ENCODE measurements at regions not wholly inside any gene's neighbourhood (a gene's known extent, or its start where the extent isn't known, plus 50 kb on each side); places are given as distances from the start of the nearest gene placed in this dataset.

GRCh38 chr2:20509770-20510490, 63.1 kb downstream of the RHOB start:
- no peak for ATAC-seq (ENCODE audit: low read depth in 2 of 2)
- no peaks in the 10 kb centered on the region for H3K9me3 Mint-ChIP-seq

GRCh38 chr2:20511130-20511529, 64.3 kb downstream of the RHOB start:
- H3K27ac ChIP-seq (ENCODE audit: insufficient read depth, low read length, poor library complexity, severe bottlenecking) = no peak overlapping the region
- H3K9me3 Mint-ChIP-seq = peaks cover 0 to 1% (median 0%) of the 10 kb centered on the region in 7 donors
- ATAC-seq (ENCODE audit: low read depth in 2 of 2) = no peak

More at GRCh38 chr2:20509770-20510490, 63.1 kb downstream of the RHOB start:
- Mint-ChIP-seq H3K4me3 (no peak overlapping the region), H3K36me3 (no peaks in the 10 kb centered on the region), H3K4me1 (peaks cover 0 to 3% (median 0%) of the 10 kb centered on the region in 4 donors), H3K27me3 (peaks cover 2% of the 10 kb centered on the region), H3K27ac (no peak overlapping the region)
- Histone ChIP-seq H3K27me3 (ENCODE audit: control insufficient read depth, insufficient read depth, low read length) (no peaks in the 10 kb centered on the region), H3K36me3 (ENCODE audit: control insufficient read depth, insufficient read depth, low read length) (no peaks in the 10 kb centered on the region), H3K9me3 (ENCODE audit: control insufficient read depth in 2 of 2, low read length in 2 of 2) (no peaks in the 10 kb centered on the region), H3K4me3 (ENCODE audit: low read depth, low read length) (no peak overlapping the region), H3K4me1 (ENCODE audit: control insufficient read depth, insufficient read depth, low read length, poor library complexity, severe bottlenecking) (no peaks in the 10 kb centered on the region), H3K27ac (ENCODE audit: insufficient read depth, low read length, poor library complexity, severe bottlenecking) (no peak overlapping the region)
- DNase-seq = no peak

GRCh38 chr2:20512061-20512605, 65.3 kb downstream of the RHOB start:
- H3K4me1 Mint-ChIP-seq = peaks cover 0 to under 1% (median 0%) of the 10 kb centered on the region in 4 donors
- H3K27ac ChIP-seq (ENCODE audit: insufficient read depth, low read length, poor library complexity, severe bottlenecking) = no peak overlapping the region
- DNase-seq (no peak), ATAC-seq (ENCODE audit: low read depth in 2 of 2) (no peak)
- no peaks in the 10 kb centered on the region for H3K27me3 ChIP-seq (ENCODE audit: control insufficient read depth, insufficient read depth, low read length)
- H3K27ac Mint-ChIP-seq = no peak overlapping the region
- no peaks in the 10 kb centered on the region for H3K36me3 ChIP-seq (ENCODE audit: control insufficient read depth, insufficient read depth, low read length)
- H3K4me1 ChIP-seq (ENCODE audit: control insufficient read depth, insufficient read depth, low read length, poor library complexity, severe bottlenecking) = no peaks in the 10 kb centered on the region
- no peak overlapping the region for H3K4me3 ChIP-seq (ENCODE audit: low read depth, low read length)
- no peak overlapping the region for H3K4me3 Mint-ChIP-seq
- no peaks in the 10 kb centered on the region for H3K36me3 Mint-ChIP-seq
- no peaks in the 10 kb centered on the region for H3K27me3 Mint-ChIP-seq
- peaks cover 0 to 1% (median 0%) of the 10 kb centered on the region in 7 donors for H3K9me3 Mint-ChIP-seq
- H3K9me3 ChIP-seq (ENCODE audit: control insufficient read depth in 2 of 2, low read length in 2 of 2) = no peaks in the 10 kb centered on the region

More at GRCh38 chr2:20511130-20511529, 64.3 kb downstream of the RHOB start:
- H3K27me3 Mint-ChIP-seq = no peaks in the 10 kb centered on the region
- no peak for DNase-seq
- Histone ChIP-seq H3K4me3 (ENCODE audit: low read depth, low read length) (no peak overlapping the region), H3K27me3 (ENCODE audit: control insufficient read depth, insufficient read depth, low read length) (no peaks in the 10 kb centered on the region), H3K4me1 (ENCODE audit: control insufficient read depth, insufficient read depth, low read length, poor library complexity, severe bottlenecking) (no peaks in the 10 kb centered on the region), H3K9me3 (ENCODE audit: control insufficient read depth in 2 of 2, low read length in 2 of 2) (no peaks in the 10 kb centered on the region), H3K36me3 (ENCODE audit: control insufficient read depth, insufficient read depth, low read length) (no peaks in the 10 kb centered on the region)
- H3K4me1 Mint-ChIP-seq = peaks cover 0 to 3% (median 0%) of the 10 kb centered on the region in 4 donors
- H3K36me3 Mint-ChIP-seq = no peaks in the 10 kb centered on the region
- H3K4me3 Mint-ChIP-seq = no peak overlapping the region
- no peak overlapping the region for H3K27ac Mint-ChIP-seq

DNA sequence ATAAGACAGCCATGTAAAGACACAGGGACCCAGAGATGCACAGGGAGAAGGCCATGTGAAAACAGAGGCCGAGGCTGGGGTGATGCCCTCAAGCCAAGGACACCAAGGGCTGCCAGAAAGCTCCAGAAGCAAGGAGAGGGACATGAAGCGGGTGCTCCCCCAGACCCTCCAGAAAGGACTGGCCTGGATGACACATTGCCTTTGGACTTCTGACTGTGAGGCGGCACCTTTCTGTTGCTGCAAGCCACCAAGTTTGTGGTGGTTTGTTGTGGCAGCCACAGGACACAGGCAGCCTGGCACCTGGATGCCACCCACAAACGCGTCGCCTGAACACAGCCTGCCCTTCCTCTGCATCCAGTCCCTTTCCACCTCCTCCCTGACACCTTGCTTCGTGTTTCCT, 67.1 kb downstream of the RHOB start:
- Histone ChIP-seq H3K36me3 (ENCODE audit: control insufficient read depth, insufficient read depth, low read length) (no peaks in the 10 kb centered on the region), H3K27ac (ENCODE audit: insufficient read depth, low read length, poor library complexity, severe bottlenecking) (no peak overlapping the region), H3K4me3 (ENCODE audit: low read depth, low read length) (no peak overlapping the region), H3K27me3 (ENCODE audit: control insufficient read depth, insufficient read depth, low read length) (no peaks in the 10 kb centered on the region), H3K9me3 (ENCODE audit: control insufficient read depth in 2 of 2, low read length in 2 of 2) (no peaks in the 10 kb centered on the region), H3K4me1 (ENCODE audit: control insufficient read depth, insufficient read depth, low read length, poor library complexity, severe bottlenecking) (no peaks in the 10 kb centered on the region)
- H3K4me1 Mint-ChIP-seq = no peaks in the 10 kb centered on the region
- ATAC-seq (ENCODE audit: low read depth in 2 of 2) = no peak
- peaks cover 0 to 1% (median 0%) of the 10 kb centered on the region in 7 donors for H3K9me3 Mint-ChIP-seq
- H3K4me3 Mint-ChIP-seq = no peak overlapping the region
- H3K27ac Mint-ChIP-seq = peak overlapping the region in 1 of 3 donors; percentile 62
- no peaks in the 10 kb centered on the region for H3K27me3 Mint-ChIP-seq
- H3K36me3 Mint-ChIP-seq = no peaks in the 10 kb centered on the region
- DNase-seq = no peak

GRCh38 chr2:20514596-20515269, 67.9 kb downstream of the RHOB start:
- no peaks in the 10 kb centered on the region for H3K27me3 ChIP-seq (ENCODE audit: control insufficient read depth, insufficient read depth, low read length)
- DNase-seq = no peak
- H3K9me3 Mint-ChIP-seq = peaks cover 0 to 1% (median 0%) of the 10 kb centered on the region in 7 donors
- H3K36me3 ChIP-seq (ENCODE audit: control insufficient read depth, insufficient read depth, low read length) = no peaks in the 10 kb centered on the region
- ATAC-seq (ENCODE audit: low read depth in 2 of 2) = no peak
- H3K4me1 Mint-ChIP-seq = no peaks in the 10 kb centered on the region
- H3K27me3 Mint-ChIP-seq = no peaks in the 10 kb centered on the region
- no peak overlapping the region for H3K27ac ChIP-seq (ENCODE audit: insufficient read depth, low read length, poor library complexity, severe bottlenecking)
- H3K4me3 Mint-ChIP-seq = no peak overlapping the region
- no peak overlapping the region for H3K4me3 ChIP-seq (ENCODE audit: low read depth, low read length)
- no peaks in the 10 kb centered on the region for H3K4me1 ChIP-seq (ENCODE audit: control insufficient read depth, insufficient read depth, low read length, poor library complexity, severe bottlenecking)
- H3K36me3 Mint-ChIP-seq = no peaks in the 10 kb centered on the region
- H3K9me3 ChIP-seq (ENCODE audit: control insufficient read depth in 2 of 2, low read length in 2 of 2) = no peaks in the 10 kb centered on the region
- H3K27ac Mint-ChIP-seq = peak overlapping the region in 1 of 3 donors; percentile 62

DNA sequence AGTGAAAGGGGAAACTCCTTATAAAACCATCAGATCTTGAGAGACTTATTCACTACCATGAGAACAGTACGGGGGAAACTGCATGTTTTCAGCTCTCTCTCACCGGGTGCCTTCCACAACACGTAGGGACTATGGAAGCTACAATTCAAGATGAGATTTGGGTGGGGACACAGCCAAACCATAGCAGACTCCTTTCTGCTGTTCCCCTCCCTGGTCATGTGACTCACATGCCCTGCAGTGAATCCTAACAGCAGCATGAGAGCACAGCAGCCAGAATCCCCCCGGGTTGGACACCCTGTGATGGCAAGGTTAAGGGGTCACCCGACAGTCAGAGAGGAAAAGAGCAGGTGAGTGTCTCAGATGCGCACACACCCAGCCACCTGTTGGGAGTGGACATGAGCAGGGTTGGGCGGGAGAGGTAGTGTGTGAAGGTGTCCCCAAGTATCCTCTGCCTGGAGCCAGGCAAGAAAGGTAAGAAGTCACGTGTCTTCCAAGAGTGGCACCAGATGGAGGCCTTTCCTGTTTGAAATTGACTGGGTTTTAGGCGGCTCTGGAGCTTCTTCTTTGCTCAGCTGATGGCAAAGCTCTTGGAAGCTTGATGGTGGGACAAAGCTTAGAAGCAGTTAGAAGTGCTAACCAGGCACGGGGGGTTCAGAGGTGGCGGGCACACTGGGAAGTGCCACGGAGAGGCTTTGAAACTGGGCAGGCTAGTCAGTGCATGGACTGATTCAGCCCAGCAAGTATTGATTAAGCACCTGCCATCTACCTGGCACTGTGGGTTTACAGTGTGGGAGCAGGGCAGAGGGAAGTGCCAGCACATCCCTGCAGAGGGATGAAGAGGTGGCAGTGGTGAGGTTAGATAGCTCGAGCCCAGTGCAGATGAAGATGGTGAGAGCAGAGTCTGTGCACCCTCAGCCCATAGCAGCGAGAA, 68.7 kb downstream of the RHOB start:
- Mint-ChIP-seq H3K27me3 (peaks cover 4% of the 10 kb centered on the region), H3K4me1 (no peaks in the 10 kb centered on the region), H3K9me3 (peaks cover 0 to 1% (median 0%) of the 10 kb centered on the region in 7 donors), H3K36me3 (no peaks in the 10 kb centered on the region), H3K4me3 (no peak overlapping the region), H3K27ac (no peak overlapping the region)
- H3K9me3 ChIP-seq (ENCODE audit: control insufficient read depth in 2 of 2, low read length in 2 of 2) = no peaks in the 10 kb centered on the region
- ATAC-seq (ENCODE audit: low read depth in 2 of 2) (no peak), DNase-seq (no peak)
- no peak overlapping the region for H3K4me3 ChIP-seq (ENCODE audit: low read depth, low read length)
- no peak overlapping the region for H3K27ac ChIP-seq (ENCODE audit: insufficient read depth, low read length, poor library complexity, severe bottlenecking)
- H3K27me3 ChIP-seq (ENCODE audit: control insufficient read depth, insufficient read depth, low read length) = no peaks in the 10 kb centered on the region
- H3K36me3 ChIP-seq (ENCODE audit: control insufficient read depth, insufficient read depth, low read length) = no peaks in the 10 kb centered on the region
- H3K4me1 ChIP-seq (ENCODE audit: control insufficient read depth, insufficient read depth, low read length, poor library complexity, severe bottlenecking) = no peaks in the 10 kb centered on the region

DNA sequence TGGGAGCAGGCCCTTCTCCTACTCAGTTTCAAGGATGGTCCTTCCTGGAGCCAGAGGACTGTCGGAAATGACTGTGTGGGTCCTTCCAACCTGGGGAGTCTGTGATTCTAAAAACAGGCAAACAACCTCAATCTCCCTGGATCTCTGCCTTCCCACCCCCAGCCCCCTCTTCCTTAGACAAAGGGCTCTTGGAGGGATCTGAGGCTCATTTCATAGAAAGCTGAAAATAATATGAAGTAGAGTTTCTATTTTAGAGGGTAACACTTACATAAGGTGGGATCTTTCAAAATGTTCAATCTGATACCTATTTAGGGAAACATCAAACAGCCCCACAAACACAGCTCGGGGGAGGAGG, 69.4 kb downstream of the RHOB start:
- Histone ChIP-seq H3K4me3 (ENCODE audit: low read depth, low read length) (no peak overlapping the region), H3K36me3 (ENCODE audit: control insufficient read depth, insufficient read depth, low read length) (no peaks in the 10 kb centered on the region), H3K9me3 (ENCODE audit: control insufficient read depth in 2 of 2, low read length in 2 of 2) (no peaks in the 10 kb centered on the region), H3K4me1 (ENCODE audit: control insufficient read depth, insufficient read depth, low read length, poor library complexity, severe bottlenecking) (no peaks in the 10 kb centered on the region), H3K27ac (ENCODE audit: insufficient read depth, low read length, poor library complexity, severe bottlenecking) (no peak overlapping the region), H3K27me3 (ENCODE audit: control insufficient read depth, insufficient read depth, low read length) (no peaks in the 10 kb centered on the region)
- Mint-ChIP-seq H3K27me3 (peaks cover 4% of the 10 kb centered on the region), H3K9me3 (peaks cover 0 to 1% (median 0%) of the 10 kb centered on the region in 7 donors), H3K4me1 (no peaks in the 10 kb centered on the region), H3K4me3 (no peak overlapping the region), H3K27ac (no peak overlapping the region), H3K36me3 (no peaks in the 10 kb centered on the region)
- ATAC-seq (ENCODE audit: low read depth in 2 of 2) (no peak), DNase-seq (no peak)
